Spleen (tissue), 11 donors: ENCODE measurements at regions not wholly inside any gene's neighbourhood (a gene's known extent, or its start where the extent isn't known, plus 50 kb on each side); places are given as distances from the start of the nearest gene placed in this dataset.
A peak's percentile ranks its signal among the peaks of the same experiment; 100 is the strongest.

Source experiments
- DNase-seq: peaks from one replicate; pipeline ENCODE4 v3.0.0-alpha.2; 2020
- H3K27ac ChIP-seq, 8 donors: fragments of 200-600 bp; sonication (generic) in 7 of 8; 1 replicate in 4 of 8; 2 replicates in 4 of 8; pipeline versions ENCODE4 v1.5.0 to v1.8.0; 2016 to 2021; ENCODE audit warnings: inconsistent platforms in 4 of 8, mild to moderate bottlenecking in 4 of 8, moderate library complexity in 1 of 8
- H3K27me3 ChIP-seq, 7 donors: fragments of 200-600 bp; sonication (generic) in 6 of 7; replicated peaks in 1 of 7; 1 replicate in 4 of 7; 2 replicates in 3 of 7; pipeline versions ENCODE4 v1.5.0 to v1.8.0; 2016 to 2021; ENCODE audit warnings: inconsistent platforms in 3 of 7, mild to moderate bottlenecking in 1 of 7
- H3K36me3 ChIP-seq, 6 donors: fragments of 200-600 bp; sonication (generic) in 5 of 6; 1 replicate in 4 of 6; 2 replicates in 2 of 6; pipeline versions ENCODE4 v1.5.0 to v1.8.0; 2016 to 2021; ENCODE audit warnings: inconsistent platforms in 2 of 6
- H3K4me1 ChIP-seq, 6 donors: fragments of 200-600 bp; sonication (generic) in 5 of 6; 1 replicate in 3 of 6; 2 replicates in 3 of 6; pipeline versions ENCODE4 v1.5.0 to v1.8.0; 2016 to 2021; ENCODE audit warnings: inconsistent platforms in 3 of 6
- H3K4me3 ChIP-seq, 8 donors: fragments of 200-600 bp; sonication (generic) in 7 of 8; 1 replicate in 4 of 8; 2 replicates in 4 of 8; pipeline versions ENCODE4 v1.5.0 to v1.8.0; 2016 to 2021; ENCODE audit warnings: inconsistent platforms in 4 of 8, mild to moderate bottlenecking in 4 of 8, moderate library complexity in 2 of 8
- H3K9me3 ChIP-seq, 8 donors: fragments of 200-600 bp; sonication (generic) in 7 of 8; 1 replicate in 4 of 8; 2 replicates in 4 of 8; pipeline versions ENCODE4 v1.5.0 to v1.8.0; 2016 to 2021; ENCODE audit warnings: inconsistent platforms in 4 of 8
- POLR2A ChIP-seq, 3 donors: fragments of 450-650 bp; IDR thresholded peaks; one replicate each; pipeline ENCODE4 v1.5.1; 2017; ENCODE audit warnings: antibody characterized with exemption in 3 of 3, mild to moderate bottlenecking in 1 of 3
- POLR2AphosphoS5 ChIP-seq, 3 donors: sonication (generic); formaldehyde crosslinking; IDR thresholded peaks; one replicate each; pipeline ENCODE4 v1.5.1; 2017; ENCODE audit warnings: antibody characterized with exemption in 3 of 3
- WGBS, 5 donors: extraction: QIAGEN DNeasy Blood & Tissue Kit in 3 of 5; methylation state at CpG; one replicate each; pipeline versions ENCODE4 v1.1.5 to v1.1.7; 2013 to 2018; 5-methylcytosine and 5-hydroxymethylcytosine counted together
- intact Hi-C: fragments of 100-400 bp; cut with DNase I; formaldehyde crosslinking; loops from one replicate; pipeline ENCODE4 v1.15.0; 2023; ENCODE audit warnings: low total_unique reads
- TF ChIP-seq, protein P1 (sequence below), 11 experiments: fragments of 200-600 bp in 7 of 11; fragments of 450-650 bp in 4 of 11; sonication (generic) in 4 of 11; IDR thresholded peaks in 8 of 11; conservative IDR thresholded peaks in 3 of 11; 1 replicate in 7 of 11; 2 replicates in 4 of 11; pipeline versions ENCODE4 v1.4.0 to v1.8.0; 2016 to 2021; ENCODE audit warnings: antibody characterized with exemption in 11 of 11, inconsistent platforms in 4 of 11, mild to moderate bottlenecking in 1 of 11
- donor health status: healthy with polysubstance abuse.
- donor health status: DM: no; HTN: no; CAD: no; lungs with moderate emphysema.
- donor health status: DM: no; HTN: no; CAD: no.
- donor health status: Bipolar disorder and iron deficiency.
- donor health status: healthy.
- donor health status: DM: no; HTN: no; CAD: no.
- donor health status: DM: yes; HTN: yes; CAD: no.

DNA sequence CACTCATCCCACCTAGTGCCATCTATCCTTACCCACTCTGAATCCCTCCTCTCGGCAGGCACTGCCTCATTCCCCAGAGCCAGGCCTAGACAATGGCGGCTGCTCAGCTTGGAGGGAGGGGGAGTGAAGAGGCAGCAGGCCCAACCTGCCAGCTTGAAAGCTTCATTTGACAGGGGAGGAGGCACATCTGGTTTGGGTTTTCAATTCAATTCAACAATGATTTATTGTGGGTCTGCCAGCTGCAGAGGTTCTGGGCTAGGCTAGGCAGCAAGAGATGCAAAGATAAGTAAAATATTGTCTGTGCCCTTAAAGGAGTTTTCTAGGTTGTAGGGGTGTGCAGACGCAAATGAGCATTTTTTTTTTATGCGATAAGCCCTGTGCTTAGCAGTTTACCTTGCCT, 58.5 kb downstream of the RTL9 start:
- DNase-seq: no peak
- intact Hi-C loops: no loop called here

DNA sequence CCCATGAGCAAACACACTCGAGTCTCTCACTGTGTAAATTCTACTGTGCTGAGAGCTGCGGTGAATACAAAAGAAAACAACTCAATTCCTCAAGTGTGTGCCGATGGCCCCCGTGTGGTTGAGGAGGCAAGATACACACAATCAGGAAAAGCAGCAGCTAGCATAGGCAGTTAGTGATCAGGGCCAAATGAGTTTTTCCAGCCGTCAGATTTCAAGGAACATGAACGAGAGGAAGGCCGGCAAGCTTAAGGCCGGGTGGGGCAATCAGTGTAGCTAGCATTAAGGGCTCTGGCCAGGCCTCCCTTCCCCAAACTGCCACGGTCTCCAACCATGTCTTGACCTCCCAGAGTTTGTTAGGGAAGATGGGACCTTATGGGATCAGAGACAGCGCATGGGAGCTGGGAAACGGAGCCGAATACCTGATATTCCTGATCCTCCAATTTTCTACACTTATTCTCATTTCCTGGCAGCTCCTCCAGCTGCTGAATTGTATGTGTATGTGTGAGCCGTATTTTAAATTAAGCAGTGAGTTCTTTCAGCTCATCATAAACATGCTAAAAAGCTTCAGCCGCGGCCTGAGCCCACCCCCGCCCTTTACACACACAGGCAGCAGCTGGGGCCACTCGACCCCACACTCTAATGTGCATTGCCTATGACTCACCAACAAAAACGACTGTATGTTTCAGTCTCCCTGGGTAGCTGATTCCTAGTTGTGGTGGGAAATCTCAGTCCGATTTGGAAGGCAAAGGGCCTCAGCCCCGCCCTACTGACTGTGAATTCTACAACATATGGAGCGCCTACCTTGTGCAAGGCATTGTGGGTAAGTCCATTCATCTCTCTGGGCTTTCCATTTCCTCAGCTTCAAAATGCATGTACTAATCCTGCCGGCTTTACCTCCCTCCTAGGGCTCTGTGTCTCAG, 59.9 kb downstream of the RTL9 start:
- Histone ChIP-seq H3K36me3 (no peaks in the 10 kb centered on the region), H3K4me1 (no peaks in the 10 kb centered on the region), H3K9me3 (no peaks in the 10 kb centered on the region), H3K4me3 (no peak overlapping the region), H3K27me3 (peaks cover 0 to 22% (median 0%) of the 10 kb centered on the region in 7 donors), H3K27ac (no peak overlapping the region)
- intact Hi-C loops: no loop called here
- WGBS, 5 donors: 55 to 67% (median 64%) methylated on average over 20 to 22 of the region's 22 CpGs
- no peak for TF ChIP-seq POLR2A (IDR thresholded peaks at IDR 0.05)
- TF ChIP-seq, protein P1, sequence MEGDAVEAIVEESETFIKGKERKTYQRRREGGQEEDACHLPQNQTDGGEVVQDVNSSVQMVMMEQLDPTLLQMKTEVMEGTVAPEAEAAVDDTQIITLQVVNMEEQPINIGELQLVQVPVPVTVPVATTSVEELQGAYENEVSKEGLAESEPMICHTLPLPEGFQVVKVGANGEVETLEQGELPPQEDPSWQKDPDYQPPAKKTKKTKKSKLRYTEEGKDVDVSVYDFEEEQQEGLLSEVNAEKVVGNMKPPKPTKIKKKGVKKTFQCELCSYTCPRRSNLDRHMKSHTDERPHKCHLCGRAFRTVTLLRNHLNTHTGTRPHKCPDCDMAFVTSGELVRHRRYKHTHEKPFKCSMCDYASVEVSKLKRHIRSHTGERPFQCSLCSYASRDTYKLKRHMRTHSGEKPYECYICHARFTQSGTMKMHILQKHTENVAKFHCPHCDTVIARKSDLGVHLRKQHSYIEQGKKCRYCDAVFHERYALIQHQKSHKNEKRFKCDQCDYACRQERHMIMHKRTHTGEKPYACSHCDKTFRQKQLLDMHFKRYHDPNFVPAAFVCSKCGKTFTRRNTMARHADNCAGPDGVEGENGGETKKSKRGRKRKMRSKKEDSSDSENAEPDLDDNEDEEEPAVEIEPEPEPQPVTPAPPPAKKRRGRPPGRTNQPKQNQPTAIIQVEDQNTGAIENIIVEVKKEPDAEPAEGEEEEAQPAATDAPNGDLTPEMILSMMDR (IDR thresholded peaks at IDR 0.05 in 8 of 11, conservative IDR thresholded peaks at IDR 0.05 in 3 of 11): peak in 3 of 11 experiments; percentile 20 to 24 (median 23)
- TF ChIP-seq POLR2AphosphoS5 (IDR thresholded peaks at IDR 0.05): no peak
- no peak for DNase-seq

More for the DNA sequence above, 58.5 kb downstream of the RTL9 start:
- Histone ChIP-seq H3K27ac (no peak overlapping the region), H3K9me3 (no peaks in the 10 kb centered on the region), H3K4me1 (peaks cover 0 to 3% (median 0%) of the 10 kb centered on the region in 6 donors), H3K4me3 (no peak overlapping the region), H3K27me3 (peaks cover 0 to 19% (median 0%) of the 10 kb centered on the region in 7 donors), H3K36me3 (no peaks in the 10 kb centered on the region)
- no peak for TF ChIP-seq POLR2AphosphoS5 (IDR thresholded peaks at IDR 0.05)
- no peak for TF ChIP-seq POLR2A (IDR thresholded peaks at IDR 0.05)
- TF ChIP-seq, protein P1 (IDR thresholded peaks at IDR 0.05 in 8 of 11, conservative IDR thresholded peaks at IDR 0.05 in 3 of 11): no peak
- 77 to 97% (median 84%) methylated on average over 4 of the region's 4 CpGs for WGBS, 5 donors

DNA sequence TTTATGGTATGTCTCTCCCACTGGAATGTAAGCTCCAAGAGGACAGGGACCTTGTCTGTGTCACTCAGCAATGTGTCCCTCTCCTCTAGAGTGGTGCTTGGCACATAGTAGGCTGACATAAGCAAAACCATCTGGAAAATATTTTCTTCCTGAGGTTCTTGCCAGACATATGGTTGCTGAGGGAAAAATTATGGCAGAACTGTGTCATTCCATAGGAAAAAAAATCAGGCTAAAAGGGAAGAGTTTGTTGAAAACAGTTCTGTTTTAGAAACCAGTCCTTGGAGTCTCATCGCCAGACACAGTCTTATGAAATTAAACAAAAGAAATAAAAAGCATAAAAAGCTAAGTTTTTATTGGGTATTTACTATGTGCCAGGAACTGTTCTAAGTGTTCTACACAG, 60.9 kb downstream of the RTL9 start:
- TF ChIP-seq, protein P1 (IDR thresholded peaks at IDR 0.05 in 8 of 11, conservative IDR thresholded peaks at IDR 0.05 in 3 of 11): no peak
- TF ChIP-seq POLR2AphosphoS5 (IDR thresholded peaks at IDR 0.05) (no peak), POLR2A (IDR thresholded peaks at IDR 0.05) (no peak)
- H3K4me3 ChIP-seq: no peak overlapping the region
- H3K27me3 ChIP-seq: peaks cover 0 to 22% (median 0%) of the 10 kb centered on the region in 7 donors
- H3K9me3 ChIP-seq: no peaks in the 10 kb centered on the region
- no peaks in the 10 kb centered on the region for H3K36me3 ChIP-seq
- no peak overlapping the region for H3K27ac ChIP-seq
- H3K4me1 ChIP-seq: no peaks in the 10 kb centered on the region
- WGBS, 5 donors: 88 to 100% (median 93%) methylated on average over 1 of the region's 1 CpG
- DNase-seq: no peak
- intact Hi-C loops: no loop called here

DNA sequence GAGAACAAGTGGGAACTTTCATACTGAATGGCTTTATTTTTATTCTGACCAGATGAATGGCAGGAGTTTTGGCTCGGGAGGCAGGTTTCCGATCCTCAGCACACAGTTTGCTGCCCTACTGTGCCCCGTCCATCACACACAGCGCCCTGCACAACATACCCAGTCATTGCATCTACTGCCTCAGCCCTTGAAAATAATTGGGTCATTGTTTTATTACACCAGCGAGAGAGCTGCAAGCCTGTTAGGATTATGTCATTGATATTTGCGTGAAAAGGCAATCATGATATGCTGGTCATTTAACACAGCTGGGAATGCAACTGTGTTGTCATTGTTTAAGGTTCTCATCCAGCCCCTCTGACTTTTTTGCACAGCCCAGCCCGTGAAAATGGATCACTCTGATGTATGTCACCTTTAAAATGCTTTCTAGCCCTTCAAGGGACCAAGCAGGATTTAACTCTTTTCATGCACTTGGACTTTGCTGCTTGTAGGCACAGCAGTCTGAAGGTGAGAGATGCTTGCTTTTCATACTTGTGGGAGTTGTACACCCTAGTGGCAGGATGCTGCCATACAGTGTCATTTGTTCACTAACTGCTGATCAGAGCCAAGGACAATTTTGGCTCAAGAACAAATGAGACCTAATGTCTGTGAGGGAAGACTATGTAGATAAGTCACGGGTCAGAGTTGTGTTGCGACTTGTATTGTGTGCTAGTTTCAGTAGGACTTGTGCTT, 62.3 kb downstream of the RTL9 start:
- no peak overlapping the region for H3K4me3 ChIP-seq
- 70 to 86% (median 80%) methylated on average over 9 of the region's 9 CpGs for WGBS, 5 donors
- no peaks in the 10 kb centered on the region for H3K4me1 ChIP-seq
- intact Hi-C loops: no loop called here
- H3K27ac ChIP-seq: no peak overlapping the region
- H3K9me3 ChIP-seq: no peaks in the 10 kb centered on the region
- peaks cover 0 to 22% (median 0%) of the 10 kb centered on the region in 7 donors for H3K27me3 ChIP-seq
- H3K36me3 ChIP-seq: no peaks in the 10 kb centered on the region
- no peak for TF ChIP-seq POLR2A (IDR thresholded peaks at IDR 0.05)
- no peak for TF ChIP-seq POLR2AphosphoS5 (IDR thresholded peaks at IDR 0.05)
- TF ChIP-seq, protein P1 (IDR thresholded peaks at IDR 0.05 in 8 of 11, conservative IDR thresholded peaks at IDR 0.05 in 3 of 11): no peak
- no peak for DNase-seq
